ENCODE measurements at regions not wholly inside any gene's neighbourhood (a gene's known extent, or its start where the extent isn't known, plus 50 kb on each side); places are given as distances from the start of the nearest gene placed in this dataset.
"Not testable (repeated sequence)": the region's sequence is repeated elsewhere in the genome, so short reads cannot be mapped to it uniquely, and the experiment has no call there.

GRCh38 chr11:37896016-37896415 lies 1298.0 kb upstream of the RAG2 start:
- Mint-ChIP-seq H3K36me3 (ENCODE audit: low read depth) (no peaks in the 10 kb centered on the region), H3K9me3 (peaks cover 62% of the 10 kb centered on the region), H3K27ac (no peak overlapping the region), H3K4me3 (no peak overlapping the region), H3K27me3 (no peaks in the 10 kb centered on the region), H3K4me1 (ENCODE audit: low read depth) (no peaks in the 10 kb centered on the region)
- intact Hi-C loops (cut with micrococcal nuclease) = no loop called here

- H3K4me1 Mint-ChIP-seq (ENCODE audit: low read depth) = no peaks in the 10 kb centered on the region
- intact Hi-C loops (cut with micrococcal nuclease) = no loop called here
- peaks cover 7% of the 10 kb centered on the region for H3K9me3 Mint-ChIP-seq
- H3K4me3 Mint-ChIP-seq = no peak overlapping the region
- no peaks in the 10 kb centered on the region for H3K27me3 Mint-ChIP-seq
- H3K27ac Mint-ChIP-seq = no peak overlapping the region
- H3K36me3 Mint-ChIP-seq (ENCODE audit: low read depth) = no peaks in the 10 kb centered on the region
These were observed 1283.7 kb upstream of the RAG2 start for GRCh38 chr11:37881741-37882140.

- Mint-ChIP-seq H3K9me3 (peaks cover 9% of the 10 kb centered on the region), H3K27ac (no peak overlapping the region), H3K27me3 (no peaks in the 10 kb centered on the region), H3K4me1 (ENCODE audit: low read depth) (no peaks in the 10 kb centered on the region), H3K4me3 (no peak overlapping the region), H3K36me3 (ENCODE audit: low read depth) (no peaks in the 10 kb centered on the region)
- intact Hi-C loops (cut with micrococcal nuclease) = no loop called here
These were observed 1263.6 kb upstream of the RAG2 start for GRCh38 chr11:37861671-37862070.

DNA sequence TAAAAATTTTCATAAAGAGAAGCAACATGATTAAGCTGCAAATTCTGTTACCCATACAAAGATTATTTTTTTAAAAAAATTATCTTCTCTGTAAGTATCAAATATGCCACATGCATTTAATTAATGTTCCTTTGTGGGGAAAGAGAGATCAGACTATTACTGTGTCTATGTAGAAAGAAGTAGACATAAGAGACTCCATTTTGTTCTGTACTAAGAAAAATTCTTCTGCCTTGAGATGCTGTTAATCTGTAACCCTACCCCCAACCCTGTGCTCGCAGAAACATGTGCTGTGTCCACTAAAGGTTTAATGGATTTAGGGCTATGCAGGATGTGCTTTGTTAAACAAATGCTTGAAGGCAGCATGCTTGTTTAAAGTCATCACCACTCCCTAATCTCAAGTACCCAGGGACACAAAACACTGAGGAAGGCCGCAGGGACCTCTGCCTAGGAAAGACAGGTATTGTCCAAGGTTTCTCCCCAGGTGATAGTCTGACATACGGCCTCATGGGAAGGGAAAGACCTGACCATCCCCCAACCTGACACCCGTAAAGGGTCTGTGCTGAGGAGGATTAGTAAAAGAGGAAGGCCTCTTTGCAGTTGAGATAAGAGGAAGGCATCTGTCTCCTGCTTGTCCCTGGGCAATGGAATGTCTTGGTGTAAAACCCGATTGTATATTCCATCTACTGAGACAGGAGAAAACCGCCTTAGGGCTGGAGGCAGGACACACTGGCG lies 1260.9 kb upstream of the RAG2 start:
- intact Hi-C loops (cut with micrococcal nuclease); H3K4me3 Mint-ChIP-seq; H3K27ac Mint-ChIP-seq; H3K36me3 Mint-ChIP-seq (ENCODE audit: low read depth); H3K4me1 Mint-ChIP-seq (ENCODE audit: low read depth); H3K27me3 Mint-ChIP-seq: not testable (repeated sequence)
- peaks cover 13% of the 10 kb centered on the region for H3K9me3 Mint-ChIP-seq

DNA sequence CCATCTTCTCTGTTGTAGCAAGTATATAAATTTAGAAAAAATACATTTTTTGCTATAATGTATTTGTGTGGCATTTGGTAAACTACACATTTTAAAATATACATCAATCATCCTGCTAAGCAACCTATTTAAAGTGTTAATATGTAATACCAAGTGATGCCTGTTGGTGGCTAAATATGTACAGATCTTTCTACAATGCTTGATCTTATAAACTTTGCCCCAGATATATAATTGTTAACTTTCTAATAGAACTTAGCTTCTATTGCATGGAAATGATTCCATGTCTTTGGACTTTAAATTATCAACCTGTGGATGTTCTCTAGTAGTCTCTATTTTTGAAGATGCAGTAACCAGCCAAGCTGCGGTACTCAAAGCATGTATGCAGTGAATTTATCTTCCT lies 1260.4 kb upstream of the RAG2 start:
- Mint-ChIP-seq H3K4me3 (no peak overlapping the region), H3K36me3 (ENCODE audit: low read depth) (no peaks in the 10 kb centered on the region), H3K4me1 (ENCODE audit: low read depth) (no peaks in the 10 kb centered on the region), H3K9me3 (peaks cover 14% of the 10 kb centered on the region), H3K27me3 (no peaks in the 10 kb centered on the region), H3K27ac (no peak overlapping the region)
- intact Hi-C loops (cut with micrococcal nuclease) = no loop called here

- Mint-ChIP-seq H3K27me3 (no peaks in the 10 kb centered on the region), H3K36me3 (ENCODE audit: low read depth) (no peaks in the 10 kb centered on the region), H3K4me3 (no peak overlapping the region), H3K27ac (no peak overlapping the region), H3K9me3 (peaks cover 14% of the 10 kb centered on the region), H3K4me1 (ENCODE audit: low read depth) (no peaks in the 10 kb centered on the region)
- intact Hi-C loops (cut with micrococcal nuclease) = no loop called here
These were observed 1259.7 kb upstream of the RAG2 start for GRCh38 chr11:37857726-37858125.

GRCh38 chr11:37849706-37850105 lies 1251.7 kb upstream of the RAG2 start:
- Mint-ChIP-seq H3K27ac (no peak overlapping the region), H3K4me3 (no peak overlapping the region), H3K27me3 (no peaks in the 10 kb centered on the region), H3K9me3 (peaks cover 5% of the 10 kb centered on the region), H3K36me3 (ENCODE audit: low read depth) (no peaks in the 10 kb centered on the region), H3K4me1 (ENCODE audit: low read depth) (no peaks in the 10 kb centered on the region)
- intact Hi-C loops (cut with micrococcal nuclease) = no loop called here

DNA sequence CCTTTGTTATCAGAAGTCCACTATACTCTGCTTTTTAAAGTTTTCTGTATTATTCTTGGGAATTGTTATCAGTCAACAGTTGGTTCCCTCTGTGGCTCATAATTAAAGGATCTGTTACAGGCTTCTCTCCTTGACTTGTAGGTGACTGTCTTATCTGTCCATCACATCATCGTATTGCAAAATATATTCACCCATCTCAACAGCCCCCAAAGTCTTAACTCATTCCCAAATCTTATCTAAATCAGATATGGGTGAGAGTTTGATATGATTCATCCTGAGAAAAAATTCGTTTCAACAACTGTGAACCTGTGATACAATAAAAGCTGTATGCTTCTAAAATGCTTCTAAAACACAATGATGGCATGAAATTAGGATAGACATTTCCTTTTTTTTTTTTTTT lies 1245.6 kb upstream of the RAG2 start:
- H3K27me3 Mint-ChIP-seq = no peaks in the 10 kb centered on the region
- H3K4me3 Mint-ChIP-seq = no peak overlapping the region
- no peak overlapping the region for H3K27ac Mint-ChIP-seq
- peaks cover 9% of the 10 kb centered on the region for H3K9me3 Mint-ChIP-seq
- H3K4me1 Mint-ChIP-seq (ENCODE audit: low read depth) = no peaks in the 10 kb centered on the region
- no peaks in the 10 kb centered on the region for H3K36me3 Mint-ChIP-seq (ENCODE audit: low read depth)
- intact Hi-C loops (cut with micrococcal nuclease) = no loop called here

DNA sequence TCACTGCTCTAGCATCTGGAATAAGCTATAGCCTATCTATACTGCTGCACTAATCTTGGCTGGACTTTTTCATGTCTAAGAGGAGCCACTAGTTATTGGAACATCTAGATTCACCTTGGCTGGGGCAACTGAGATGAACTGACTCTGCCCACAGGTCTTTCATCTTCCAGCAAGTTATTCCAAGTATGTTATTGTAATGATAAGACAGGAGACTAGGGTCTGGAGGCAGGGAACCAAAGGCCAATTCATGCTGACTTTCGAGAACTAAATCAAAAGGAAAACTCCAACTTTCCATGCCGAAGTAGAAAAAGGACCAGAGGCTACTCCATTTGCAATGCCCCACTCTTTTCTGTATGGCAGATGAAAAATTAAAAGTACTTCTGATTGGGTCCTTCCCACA lies 1243.0 kb upstream of the RAG2 start:
- H3K4me1 Mint-ChIP-seq (ENCODE audit: low read depth) = no peaks in the 10 kb centered on the region
- no peaks in the 10 kb centered on the region for H3K36me3 Mint-ChIP-seq (ENCODE audit: low read depth)
- H3K9me3 Mint-ChIP-seq = peaks cover 9% of the 10 kb centered on the region
- no peak overlapping the region for H3K4me3 Mint-ChIP-seq
- H3K27ac Mint-ChIP-seq = no peak overlapping the region
- H3K27me3 Mint-ChIP-seq = no peaks in the 10 kb centered on the region
- intact Hi-C loops (cut with micrococcal nuclease) = no loop called here

- H3K9me3 Mint-ChIP-seq; H3K4me3 Mint-ChIP-seq; H3K4me1 Mint-ChIP-seq (ENCODE audit: low read depth); intact Hi-C loops (cut with micrococcal nuclease); H3K27me3 Mint-ChIP-seq; H3K27ac Mint-ChIP-seq; H3K36me3 Mint-ChIP-seq (ENCODE audit: low read depth): not testable (repeated sequence)
These were observed 1242.3 kb upstream of the RAG2 start for GRCh38 chr11:37840345-37840744.

DNA sequence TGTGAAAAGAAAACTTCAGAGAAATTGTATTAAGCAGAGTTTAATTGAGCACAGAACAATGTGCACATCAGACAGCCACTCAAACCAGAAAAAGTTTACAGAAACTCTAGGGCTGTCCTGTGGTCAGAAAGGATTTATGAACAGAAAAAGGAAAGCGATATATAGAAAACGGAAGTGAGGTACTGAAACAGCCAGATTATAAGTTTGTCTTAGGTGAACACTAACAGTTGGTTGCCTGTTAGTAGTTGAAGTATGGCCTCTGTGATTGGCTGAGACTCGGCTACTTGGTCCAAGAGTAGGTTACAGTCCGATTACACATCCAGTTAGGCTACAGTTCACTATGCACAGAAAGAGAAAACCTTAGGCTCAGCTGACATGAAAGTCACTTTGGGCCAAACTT lies 1232.5 kb upstream of the RAG2 start:
- intact Hi-C loops (cut with micrococcal nuclease) = no loop called here
- Mint-ChIP-seq H3K36me3 (ENCODE audit: low read depth) (no peaks in the 10 kb centered on the region), H3K4me1 (ENCODE audit: low read depth) (no peaks in the 10 kb centered on the region), H3K27me3 (no peaks in the 10 kb centered on the region), H3K27ac (no peak overlapping the region), H3K9me3 (no peaks in the 10 kb centered on the region), H3K4me3 (no peak overlapping the region)

GRCh38 chr11:37817727-37818270 lies 1219.8 kb upstream of the RAG2 start:
- no peaks in the 10 kb centered on the region for H3K36me3 Mint-ChIP-seq (ENCODE audit: low read depth)
- no peaks in the 10 kb centered on the region for H3K4me1 Mint-ChIP-seq (ENCODE audit: low read depth)
- H3K27me3 Mint-ChIP-seq = no peaks in the 10 kb centered on the region
- intact Hi-C loops (cut with micrococcal nuclease) = no loop called here
- H3K9me3 Mint-ChIP-seq = no peaks in the 10 kb centered on the region
- H3K4me3 Mint-ChIP-seq = no peak overlapping the region
- H3K27ac Mint-ChIP-seq = no peak overlapping the region

DNA sequence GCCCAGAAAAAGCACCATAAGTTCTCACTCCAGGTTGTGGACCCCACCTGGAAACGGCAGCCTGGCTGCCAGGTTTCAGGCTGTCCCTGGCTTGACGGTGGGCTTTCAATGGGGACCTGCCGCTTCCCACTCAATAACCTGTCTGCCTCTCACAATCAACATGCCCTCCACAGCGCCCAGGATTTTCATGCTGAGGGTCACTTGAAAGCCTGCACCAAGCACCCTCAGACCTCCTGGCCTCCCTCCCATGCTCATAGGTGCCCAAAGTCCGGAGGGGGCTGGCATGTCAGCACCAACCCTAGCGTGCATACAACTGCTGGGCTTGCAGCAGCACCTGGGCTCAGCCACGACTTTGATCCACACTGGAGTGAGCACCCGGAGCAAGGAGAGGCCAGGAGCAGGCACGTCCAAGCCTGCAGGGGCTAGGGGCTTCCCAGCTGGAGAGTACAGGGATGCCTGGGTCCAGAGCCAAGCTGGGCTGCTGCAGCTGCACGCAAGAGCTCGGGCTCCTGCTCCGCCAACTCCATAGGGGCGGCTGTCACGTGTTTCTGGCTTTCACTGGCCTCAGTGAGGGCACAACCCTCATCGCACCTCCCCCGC lies 1214.3 kb upstream of the RAG2 start:
- no peaks in the 10 kb centered on the region for H3K9me3 Mint-ChIP-seq
- H3K27me3 Mint-ChIP-seq = no peaks in the 10 kb centered on the region
- H3K27ac Mint-ChIP-seq = no peak overlapping the region
- no peaks in the 10 kb centered on the region for H3K4me1 Mint-ChIP-seq (ENCODE audit: low read depth)
- intact Hi-C loops (cut with micrococcal nuclease) = no loop called here
- no peaks in the 10 kb centered on the region for H3K36me3 Mint-ChIP-seq (ENCODE audit: low read depth)
- H3K4me3 Mint-ChIP-seq = no peak overlapping the region

- Mint-ChIP-seq H3K4me1 (ENCODE audit: low read depth) (no peaks in the 10 kb centered on the region), H3K4me3 (no peak overlapping the region), H3K36me3 (ENCODE audit: low read depth) (no peaks in the 10 kb centered on the region), H3K27me3 (no peaks in the 10 kb centered on the region), H3K27ac (no peak overlapping the region), H3K9me3 (peaks cover 5% of the 10 kb centered on the region)
- intact Hi-C loops (cut with micrococcal nuclease) = no loop called here
These were observed 1213.3 kb upstream of the RAG2 start for GRCh38 chr11:37811349-37811748.

DNA sequence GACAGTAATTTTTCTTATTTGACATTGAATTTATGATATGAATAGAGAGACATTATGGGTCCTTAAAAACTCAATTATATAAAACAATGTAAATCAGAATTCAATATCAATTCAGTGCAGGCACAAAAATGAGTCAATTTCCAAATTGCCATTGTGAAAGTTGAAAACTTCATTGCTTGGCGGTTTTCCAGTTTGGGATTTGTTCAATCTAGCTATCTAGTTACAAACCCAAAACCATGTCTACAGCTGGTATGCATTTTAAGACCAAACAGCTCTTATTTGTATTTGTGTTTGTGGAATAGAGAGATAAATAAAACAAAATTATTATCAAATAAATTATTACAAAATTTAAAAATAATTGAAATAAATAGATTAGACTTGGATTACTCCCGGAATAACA lies 1206.6 kb upstream of the RAG2 start:
- H3K36me3 Mint-ChIP-seq (ENCODE audit: low read depth) = no peaks in the 10 kb centered on the region
- H3K27ac Mint-ChIP-seq = no peak overlapping the region
- no peaks in the 10 kb centered on the region for H3K4me1 Mint-ChIP-seq (ENCODE audit: low read depth)
- H3K4me3 Mint-ChIP-seq = no peak overlapping the region
- H3K27me3 Mint-ChIP-seq = no peaks in the 10 kb centered on the region
- intact Hi-C loops (cut with micrococcal nuclease) = no loop called here
- peaks cover 29% of the 10 kb centered on the region for H3K9me3 Mint-ChIP-seq

Measured in dendritic cell treated with granulocyte-macrophage colony-stimulating factor and Interleukin-4, amounts not matched to agents 40 ng/mL and 50 ng/mL, for 4 days (primary cell).